HG03045 (cell line): ENCODE measurements at regions not wholly inside any gene's neighbourhood (a gene's known extent, or its start where the extent isn't known, plus 50 kb on each side); places are given as distances from the start of the nearest gene placed in this dataset.

Experiments used
- ATAC-seq: cut with Tn5 transposase; IDR thresholded peaks from one replicate; pipeline ENCODE4 v1.9.1; 2021; ENCODE audit warnings: mild to moderate bottlenecking, moderate library complexity; ENCODE audit not compliant: unreplicated experiment

DNA sequence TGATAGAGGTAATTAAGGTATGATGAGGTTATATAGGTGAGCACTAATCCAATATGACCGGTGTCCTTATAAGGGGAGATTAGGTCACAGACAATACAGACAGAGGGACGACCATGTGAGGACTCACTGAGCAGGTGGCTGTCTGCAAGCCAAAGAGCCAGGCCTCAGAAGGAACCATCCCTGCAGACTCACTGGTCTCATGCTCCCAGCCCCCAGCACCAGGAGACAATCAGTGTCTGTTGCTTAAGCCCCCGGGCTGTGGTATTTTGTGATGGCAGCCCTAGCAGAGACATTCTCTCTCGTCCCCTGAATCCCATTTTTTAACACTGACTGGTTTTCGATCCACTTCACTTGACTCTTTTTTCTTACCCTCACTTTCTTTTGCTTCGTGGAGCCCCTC, 51.9 kb upstream of the PABPC3 start:
- ATAC-seq, result no peak
